AG10803 (cell line): ENCODE measurements at regions not wholly inside any gene's neighbourhood (a gene's known extent, or its start where the extent isn't known, plus 50 kb on each side); places are given as distances from the start of the nearest gene placed in this dataset.

Experiments
- DNase-seq: peaks from one replicate; pipeline ENCODE4 v3.0.0; 2010; ENCODE audit warnings: low read depth
- H3K4me3 ChIP-seq: 2 replicates; pipeline ENCODE4 v1.5.1; 2011; ENCODE audit warnings: mild to moderate bottlenecking, low read length, control low read depth
- TF ChIP-seq, protein P1 (sequence below): conservative IDR thresholded peaks from 2 replicates; pipeline ENCODE4 v1.5.1; 2011; ENCODE audit warnings: mild to moderate bottlenecking, low read length, control low read depth, inconsistent platforms

DNA sequence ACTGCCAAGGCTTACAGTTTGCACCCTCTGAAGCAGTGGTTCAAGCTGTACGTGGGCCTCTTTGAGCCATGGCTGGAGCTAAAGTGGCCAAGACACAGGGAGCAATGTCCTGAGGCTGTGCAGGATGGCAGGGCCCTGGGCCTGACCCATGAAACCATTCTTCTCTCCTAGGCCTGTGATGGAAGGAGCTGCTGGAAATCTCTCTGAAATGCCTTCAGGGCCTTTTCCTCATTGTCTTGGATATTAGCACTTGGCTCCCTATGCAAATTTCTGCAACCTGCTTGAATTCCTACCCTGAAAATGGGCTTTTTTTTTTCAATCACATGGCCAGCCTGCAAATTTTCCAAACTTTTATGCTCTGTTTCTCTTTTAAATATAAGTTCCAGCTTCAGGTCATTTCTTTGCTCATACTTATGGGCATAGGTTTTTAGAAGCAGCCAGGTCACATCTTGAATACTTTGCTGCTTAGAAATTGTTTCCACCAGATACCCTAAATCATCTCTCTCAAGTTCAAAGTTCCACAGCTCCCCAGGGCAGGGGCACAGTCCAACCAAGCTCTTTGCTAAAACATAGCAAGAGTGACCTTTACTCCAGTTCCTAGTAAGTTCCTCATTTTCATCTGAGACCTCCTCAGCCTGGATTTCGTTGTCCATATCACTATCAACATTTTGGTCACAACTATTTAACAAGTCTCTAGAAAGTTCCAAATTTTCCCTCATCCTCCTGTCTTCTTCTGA is 138.3 kb downstream of the OSTF1 start:
- DNase-seq, result no peak
- H3K4me3 ChIP-seq, result no peak overlapping the region
- TF ChIP-seq, protein P1, sequence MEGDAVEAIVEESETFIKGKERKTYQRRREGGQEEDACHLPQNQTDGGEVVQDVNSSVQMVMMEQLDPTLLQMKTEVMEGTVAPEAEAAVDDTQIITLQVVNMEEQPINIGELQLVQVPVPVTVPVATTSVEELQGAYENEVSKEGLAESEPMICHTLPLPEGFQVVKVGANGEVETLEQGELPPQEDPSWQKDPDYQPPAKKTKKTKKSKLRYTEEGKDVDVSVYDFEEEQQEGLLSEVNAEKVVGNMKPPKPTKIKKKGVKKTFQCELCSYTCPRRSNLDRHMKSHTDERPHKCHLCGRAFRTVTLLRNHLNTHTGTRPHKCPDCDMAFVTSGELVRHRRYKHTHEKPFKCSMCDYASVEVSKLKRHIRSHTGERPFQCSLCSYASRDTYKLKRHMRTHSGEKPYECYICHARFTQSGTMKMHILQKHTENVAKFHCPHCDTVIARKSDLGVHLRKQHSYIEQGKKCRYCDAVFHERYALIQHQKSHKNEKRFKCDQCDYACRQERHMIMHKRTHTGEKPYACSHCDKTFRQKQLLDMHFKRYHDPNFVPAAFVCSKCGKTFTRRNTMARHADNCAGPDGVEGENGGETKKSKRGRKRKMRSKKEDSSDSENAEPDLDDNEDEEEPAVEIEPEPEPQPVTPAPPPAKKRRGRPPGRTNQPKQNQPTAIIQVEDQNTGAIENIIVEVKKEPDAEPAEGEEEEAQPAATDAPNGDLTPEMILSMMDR, result no peak

GRCh38 chr9:75228893-75229292 is 140.6 kb downstream of the OSTF1 start:
- TF ChIP-seq, protein P1, result no peak
- DNase-seq, result no peak
- H3K4me3 ChIP-seq, result no peak overlapping the region

DNA sequence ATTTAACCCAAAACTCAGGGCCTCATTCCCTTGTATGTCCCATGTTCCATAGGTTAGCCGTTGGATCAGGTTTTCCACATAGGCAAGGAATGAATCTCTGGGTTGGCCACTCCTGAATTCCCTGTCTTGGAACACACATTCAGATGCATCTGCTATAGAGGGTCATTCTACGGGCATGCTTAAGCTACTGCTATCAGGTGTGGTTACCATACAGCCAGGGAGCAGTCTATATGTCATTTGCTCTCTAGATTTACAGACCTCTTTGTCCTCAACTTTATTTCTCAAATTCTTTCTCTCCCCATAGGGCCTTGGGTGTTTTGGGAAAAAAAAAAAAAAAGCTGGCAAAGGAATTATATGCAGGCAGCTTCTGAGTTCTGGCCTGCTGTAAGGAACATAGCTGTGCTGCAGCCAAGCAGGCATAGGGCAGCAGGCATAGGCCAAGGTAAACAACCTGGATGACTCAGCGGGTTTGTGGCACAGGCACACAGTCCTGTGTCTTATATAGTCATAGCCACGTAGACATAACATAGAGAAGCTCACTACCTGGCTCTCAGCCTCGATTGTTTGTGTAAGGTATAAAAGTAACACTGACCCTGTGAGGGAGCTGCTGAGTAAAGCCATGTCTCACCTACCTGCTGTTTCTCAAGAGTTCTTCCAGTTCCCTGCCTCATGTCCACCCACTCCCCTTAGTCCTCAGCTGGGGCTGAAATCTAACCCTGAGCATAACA is 141.5 kb downstream of the OSTF1 start:
- TF ChIP-seq, protein P1, result no peak
- no peak overlapping the region for H3K4me3 ChIP-seq
- no peak for DNase-seq

DNA sequence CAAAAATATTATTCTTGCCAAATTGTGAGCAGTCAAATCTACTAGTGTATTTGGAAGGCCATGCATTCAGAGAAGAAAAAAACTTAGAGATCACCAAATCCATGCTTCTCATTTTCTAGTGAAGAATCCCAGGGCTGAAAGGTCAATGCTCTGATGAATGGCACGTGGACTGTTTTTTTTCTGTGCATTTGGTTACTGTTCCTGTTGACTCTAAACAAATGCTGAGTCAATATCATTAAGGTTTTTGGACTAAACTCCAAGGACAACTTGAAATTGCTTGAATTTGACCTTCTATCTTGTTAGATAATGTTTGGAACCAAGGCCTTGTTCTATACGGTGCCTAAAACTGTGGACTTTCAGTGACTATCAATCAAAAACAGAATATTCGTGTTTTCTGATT is 142.2 kb downstream of the OSTF1 start:
- no peak for DNase-seq
- TF ChIP-seq, protein P1, result no peak
- H3K4me3 ChIP-seq, result no peak overlapping the region

- no peak overlapping the region for H3K4me3 ChIP-seq
- TF ChIP-seq, protein P1, result no peak
- DNase-seq, result no peak
These were observed 142.9 kb downstream of the OSTF1 start for GRCh38 chr9:75231167-75231566.

- DNase-seq, result no peak
- TF ChIP-seq, protein P1, result no peak
These were observed 144.7 kb downstream of the OSTF1 start for GRCh38 chr9:75233011-75233410.

DNA sequence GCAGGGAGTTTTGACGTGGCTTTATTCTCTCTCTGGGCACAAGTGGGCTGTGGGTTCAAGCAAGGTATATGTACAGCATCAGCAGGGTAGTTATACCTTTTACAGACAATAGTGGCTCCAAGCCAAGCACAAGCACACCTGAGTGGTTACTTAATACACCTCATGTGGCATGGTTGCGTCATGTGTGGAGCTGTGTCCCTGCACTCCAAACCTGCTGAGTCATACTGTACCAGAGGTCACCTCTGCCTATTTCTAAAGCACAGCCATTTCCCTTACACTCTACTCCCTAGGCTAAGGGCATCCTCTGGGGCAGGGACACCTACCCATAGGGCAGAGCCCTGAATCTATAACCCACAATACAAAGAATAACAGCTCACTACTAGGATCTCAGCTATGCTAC is 147.3 kb downstream of the OSTF1 start:
- no peak for DNase-seq
- H3K4me3 ChIP-seq, result no peak overlapping the region
- TF ChIP-seq, protein P1, result no peak

More at GRCh38 chr9:75233011-75233410, 144.7 kb downstream of the OSTF1 start:
- H3K4me3 ChIP-seq, result no peak overlapping the region
